IPS-11a (cell line): ENCODE measurements at regions not wholly inside any gene's neighbourhood (a gene's known extent, or its start where the extent isn't known, plus 50 kb on each side); places are given as distances from the start of the nearest gene placed in this dataset.
"Not testable (repeated sequence)": the region's sequence is repeated elsewhere in the genome, so short reads cannot be mapped to it uniquely, and the experiment has no call there.

Source experiments
- H3K4me3 ChIP-seq: one replicate; pipeline ENCODE4 v1.5.1; 2013; ENCODE audit warnings: low read depth, low read length, control low read depth

DNA sequence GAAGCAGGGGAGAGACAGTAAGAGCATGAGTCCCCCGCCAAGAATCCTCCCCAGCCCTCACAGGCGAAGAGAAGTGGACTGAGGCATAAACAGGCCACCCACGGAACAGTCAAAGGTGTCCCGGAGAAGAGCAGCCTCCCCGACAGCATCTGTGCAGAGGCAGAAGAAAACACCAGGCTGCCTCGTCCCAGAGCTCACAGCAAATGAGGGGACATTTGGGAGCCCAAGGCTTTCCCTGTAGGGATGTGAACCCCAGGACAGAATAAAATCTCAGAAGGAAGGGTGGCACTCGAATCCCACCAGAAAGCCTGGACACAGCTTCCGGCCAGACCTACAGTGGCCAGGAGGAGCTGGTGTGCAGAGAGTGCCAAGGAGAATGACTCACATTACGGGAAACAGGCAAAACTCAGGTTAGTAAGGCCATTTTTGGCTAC lies 90.4 kb downstream of the DLL1 start:
- no peak overlapping the region for H3K4me3 ChIP-seq

DNA sequence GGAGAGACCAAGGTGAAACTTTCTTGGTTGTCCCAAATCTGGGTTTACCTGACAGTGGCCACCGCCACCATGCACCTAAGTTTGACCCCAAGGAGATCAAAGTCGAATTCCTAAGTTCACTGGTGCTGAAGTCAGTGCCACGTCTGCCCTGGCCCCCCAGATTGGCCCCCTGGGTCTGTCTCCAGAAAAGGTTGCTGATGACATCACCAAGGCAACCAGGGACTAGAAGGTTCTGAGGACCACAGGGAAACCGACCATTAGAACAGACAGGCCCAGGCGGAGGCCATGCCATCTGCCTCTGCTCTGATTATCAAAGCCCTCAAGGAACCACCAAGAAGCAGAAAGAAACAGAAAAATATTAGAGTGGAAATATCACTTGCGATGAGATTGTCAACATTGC lies 91.2 kb downstream of the DLL1 start:
- no peak overlapping the region for H3K4me3 ChIP-seq

DNA sequence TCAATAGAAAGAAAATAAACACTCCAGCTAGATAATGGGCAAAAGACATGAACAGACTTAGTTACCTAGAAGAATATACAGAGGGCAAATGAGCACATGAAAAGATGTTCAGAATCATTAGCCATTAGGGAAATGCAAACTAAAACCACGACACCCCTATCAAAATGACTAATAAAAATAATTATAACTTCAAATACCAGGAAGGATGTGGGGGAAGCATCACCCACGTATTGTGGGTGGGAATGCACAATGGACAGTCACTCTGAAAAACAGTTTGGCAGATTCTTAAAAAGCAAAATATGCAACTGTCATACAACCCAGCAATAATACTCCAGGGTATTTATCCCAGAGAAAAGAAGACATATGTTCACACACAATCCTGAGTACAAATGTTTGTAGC lies 92.6 kb downstream of the DLL1 start:
- H3K4me3 ChIP-seq: no peak overlapping the region

DNA sequence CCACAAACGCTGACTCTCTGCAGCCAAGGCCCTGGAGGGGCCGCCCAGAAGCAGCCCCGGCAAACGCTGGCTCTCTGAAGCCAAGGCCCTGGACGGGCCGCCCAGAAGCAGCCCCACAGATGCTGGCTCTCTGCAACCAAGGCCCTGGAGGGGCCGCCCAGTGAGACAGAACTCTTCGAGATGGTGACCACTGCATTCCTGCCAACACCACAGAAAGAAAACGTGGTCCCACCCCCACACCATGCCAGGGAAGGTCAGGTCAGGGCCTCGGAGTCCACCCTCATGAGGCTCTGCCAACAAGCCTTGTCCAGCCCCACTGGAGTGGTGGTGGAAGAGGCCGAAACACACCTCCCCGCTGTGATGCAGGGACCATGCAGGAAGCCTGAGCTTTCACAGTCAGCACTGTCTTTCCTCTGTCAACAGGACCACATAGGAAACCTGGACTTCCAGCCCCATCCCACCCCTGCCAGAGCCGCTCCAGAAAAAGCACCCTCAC lies 97.5 kb downstream of the DLL1 start:
- no peak overlapping the region for H3K4me3 ChIP-seq

DNA sequence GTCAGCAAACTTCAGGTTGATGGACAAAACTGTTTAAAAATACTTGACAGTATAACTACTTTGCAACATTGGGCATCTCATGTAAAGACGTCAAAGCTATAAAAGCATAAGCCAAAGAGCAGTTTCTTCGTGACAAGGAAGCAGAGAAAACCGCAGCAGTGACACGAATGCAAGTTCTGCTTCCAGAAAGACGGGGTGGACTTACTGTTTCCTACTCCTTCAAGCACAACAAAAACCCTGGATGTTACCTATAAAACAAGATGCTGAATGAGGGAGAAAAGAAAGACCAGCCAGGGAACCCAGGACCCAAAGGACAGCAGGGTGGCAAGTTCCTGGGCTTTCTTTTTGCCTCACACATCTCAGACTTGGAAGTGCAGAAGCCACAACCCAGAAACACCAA lies 98.0 kb downstream of the DLL1 start:
- no peak overlapping the region for H3K4me3 ChIP-seq

DNA sequence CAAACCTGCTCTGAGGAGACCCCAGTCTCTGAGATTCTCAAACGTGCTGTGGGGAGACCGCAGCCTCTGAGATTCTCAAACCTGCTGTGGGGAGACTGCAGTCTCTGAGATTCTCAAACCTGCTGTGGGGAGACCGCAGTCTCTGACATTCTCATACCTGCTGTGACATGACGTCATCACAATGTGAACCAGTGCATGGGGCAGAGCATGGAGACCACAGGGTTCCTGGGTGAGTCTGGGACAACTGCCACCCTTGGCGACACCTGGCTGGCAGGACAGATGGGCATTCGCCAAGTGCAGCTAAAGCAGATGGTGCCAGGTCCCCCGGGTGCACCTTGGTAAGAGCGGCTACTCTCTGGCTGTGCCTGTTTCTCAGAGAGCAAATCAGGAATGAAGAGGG lies 98.8 kb downstream of the DLL1 start:
- not testable (repeated sequence) for H3K4me3 ChIP-seq

DNA sequence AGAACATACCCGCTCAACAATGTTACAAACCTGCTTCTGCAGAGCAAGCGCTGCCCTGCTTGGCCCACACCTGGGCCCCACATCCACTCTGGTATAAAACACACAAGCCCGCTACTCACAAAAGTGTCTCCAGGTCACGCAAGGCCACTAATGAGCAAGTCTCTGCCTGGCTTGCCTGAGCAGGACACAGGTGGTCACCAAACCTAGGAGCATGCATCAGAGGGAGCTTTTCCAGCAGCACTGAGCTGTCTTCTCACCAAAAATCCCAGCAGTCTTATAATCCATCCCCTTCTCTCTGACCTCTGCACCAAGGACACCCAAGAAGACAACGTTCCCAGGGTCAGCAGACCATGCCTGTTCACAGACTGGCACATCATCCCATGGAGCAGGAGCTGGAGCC lies 100.8 kb downstream of the DLL1 start:
- H3K4me3 ChIP-seq: no peak overlapping the region

DNA sequence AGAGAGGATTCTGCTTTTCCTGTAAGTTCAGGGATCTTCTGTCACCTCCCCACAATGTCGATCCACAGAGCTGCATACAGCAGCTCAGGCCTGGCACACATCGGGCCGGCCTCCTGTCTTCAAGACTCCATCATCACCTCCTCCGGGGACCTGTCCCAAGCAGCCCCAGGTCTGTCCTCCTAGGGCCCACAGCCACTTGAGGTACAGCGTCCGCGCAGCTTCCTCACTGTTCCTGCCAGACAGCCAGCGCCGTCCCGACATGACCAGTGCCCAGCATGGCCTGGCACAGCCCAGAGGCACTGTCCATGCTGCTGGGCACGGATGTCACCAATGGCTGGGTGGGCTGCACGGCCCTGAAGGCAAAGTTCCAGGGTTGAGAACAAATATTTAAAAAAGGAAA lies 101.6 kb downstream of the DLL1 start:
- no peak overlapping the region for H3K4me3 ChIP-seq

DNA sequence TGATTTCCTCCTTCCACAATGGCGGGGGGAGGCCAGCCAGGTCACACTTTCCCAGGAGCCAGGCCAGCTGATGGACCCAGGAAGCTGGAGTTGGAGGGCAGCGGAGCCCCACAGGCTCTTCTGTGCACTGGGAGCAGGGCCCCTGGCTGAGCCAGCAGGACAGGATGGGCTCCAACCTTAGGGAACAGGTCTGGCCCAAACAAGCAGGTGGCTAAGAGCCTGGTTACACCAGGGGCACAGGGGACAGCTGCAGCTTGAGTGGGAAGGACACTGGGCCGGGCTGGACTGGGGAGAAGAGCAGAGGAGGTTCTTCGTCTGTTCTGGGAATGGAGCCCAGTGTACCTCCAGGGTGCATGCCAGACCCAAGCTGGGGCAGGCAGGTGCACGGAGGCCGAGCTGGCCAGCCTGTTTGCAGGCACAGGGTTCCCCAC lies 102.3 kb downstream of the DLL1 start:
- no peak overlapping the region for H3K4me3 ChIP-seq

DNA sequence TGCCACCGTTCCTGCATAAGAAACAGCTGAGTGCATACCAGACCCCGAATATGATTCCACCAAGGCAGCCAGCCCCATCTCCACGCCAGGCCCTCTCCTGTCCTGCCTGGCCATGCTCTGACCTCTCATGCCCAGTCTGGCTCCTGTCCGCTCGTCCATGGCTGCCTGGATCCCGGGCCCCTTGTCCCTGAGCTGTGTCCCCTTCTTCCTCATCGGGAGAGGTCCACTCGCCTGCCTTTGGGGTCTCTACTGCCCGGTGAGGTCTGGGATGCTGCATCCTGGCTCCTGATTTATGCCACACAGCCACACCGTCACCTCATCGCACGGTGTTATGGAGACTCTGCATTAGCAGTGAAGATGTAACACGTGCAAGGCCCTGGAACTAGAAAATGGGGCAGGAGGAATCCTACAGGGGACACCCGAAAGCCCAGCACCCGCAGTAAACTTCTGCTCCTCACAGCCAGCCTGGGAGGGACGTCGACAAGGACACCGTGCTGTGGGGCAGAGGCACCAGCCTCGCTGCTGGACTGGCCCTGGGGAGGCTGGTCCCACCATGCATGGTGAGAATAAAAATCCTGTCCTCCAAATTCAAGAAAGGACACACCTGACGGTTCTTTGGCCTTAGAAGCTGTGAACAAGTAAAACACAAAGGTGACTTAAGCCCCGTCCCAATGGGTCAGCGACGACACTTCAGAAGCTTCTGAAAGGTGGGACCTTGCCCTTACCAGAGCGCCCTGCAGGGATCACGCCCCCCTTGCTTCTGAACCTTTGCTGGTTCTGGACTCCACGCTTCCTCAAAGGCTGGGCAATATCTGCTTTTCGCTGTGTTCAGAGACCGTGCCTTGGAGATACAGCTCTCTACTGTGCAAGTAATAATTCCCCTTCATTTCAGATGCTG lies 103.0 kb downstream of the DLL1 start:
- H3K4me3 ChIP-seq: no peak overlapping the region

DNA sequence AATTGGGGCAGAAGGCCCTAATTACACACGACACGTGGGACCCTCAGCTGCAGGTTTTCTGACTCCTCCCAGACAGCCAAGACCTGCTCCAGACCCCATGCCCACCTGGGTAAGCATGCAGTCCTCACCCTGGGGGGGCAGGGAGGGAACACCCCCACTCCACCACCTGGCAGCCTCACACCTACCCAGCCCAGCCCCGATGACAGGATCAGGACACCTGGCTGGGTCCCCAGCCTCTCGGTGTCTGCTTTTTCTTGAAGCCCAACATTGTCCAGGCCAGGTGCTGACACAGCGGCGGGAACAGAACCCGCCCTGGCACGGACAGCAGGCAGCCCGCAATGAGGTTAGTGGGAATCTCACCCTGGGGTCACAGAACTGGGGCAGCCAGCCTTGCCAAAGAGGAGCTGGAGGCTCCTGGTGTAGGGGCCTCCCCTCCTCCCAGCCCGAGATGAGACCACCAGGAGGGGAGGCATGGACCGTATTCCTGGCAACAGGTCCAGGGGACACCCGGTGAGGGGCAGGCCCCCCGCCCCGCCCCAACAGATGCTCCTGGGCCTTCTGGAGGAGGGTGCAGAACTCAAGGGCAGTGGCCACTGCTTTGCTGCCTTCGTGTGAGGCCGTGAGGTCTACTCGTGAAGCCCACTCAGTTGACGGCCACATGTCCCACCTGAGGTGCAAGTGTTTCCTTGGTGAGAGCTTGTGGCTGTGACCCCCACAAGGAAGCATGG lies 103.8 kb downstream of the DLL1 start:
- no peak overlapping the region for H3K4me3 ChIP-seq

DNA sequence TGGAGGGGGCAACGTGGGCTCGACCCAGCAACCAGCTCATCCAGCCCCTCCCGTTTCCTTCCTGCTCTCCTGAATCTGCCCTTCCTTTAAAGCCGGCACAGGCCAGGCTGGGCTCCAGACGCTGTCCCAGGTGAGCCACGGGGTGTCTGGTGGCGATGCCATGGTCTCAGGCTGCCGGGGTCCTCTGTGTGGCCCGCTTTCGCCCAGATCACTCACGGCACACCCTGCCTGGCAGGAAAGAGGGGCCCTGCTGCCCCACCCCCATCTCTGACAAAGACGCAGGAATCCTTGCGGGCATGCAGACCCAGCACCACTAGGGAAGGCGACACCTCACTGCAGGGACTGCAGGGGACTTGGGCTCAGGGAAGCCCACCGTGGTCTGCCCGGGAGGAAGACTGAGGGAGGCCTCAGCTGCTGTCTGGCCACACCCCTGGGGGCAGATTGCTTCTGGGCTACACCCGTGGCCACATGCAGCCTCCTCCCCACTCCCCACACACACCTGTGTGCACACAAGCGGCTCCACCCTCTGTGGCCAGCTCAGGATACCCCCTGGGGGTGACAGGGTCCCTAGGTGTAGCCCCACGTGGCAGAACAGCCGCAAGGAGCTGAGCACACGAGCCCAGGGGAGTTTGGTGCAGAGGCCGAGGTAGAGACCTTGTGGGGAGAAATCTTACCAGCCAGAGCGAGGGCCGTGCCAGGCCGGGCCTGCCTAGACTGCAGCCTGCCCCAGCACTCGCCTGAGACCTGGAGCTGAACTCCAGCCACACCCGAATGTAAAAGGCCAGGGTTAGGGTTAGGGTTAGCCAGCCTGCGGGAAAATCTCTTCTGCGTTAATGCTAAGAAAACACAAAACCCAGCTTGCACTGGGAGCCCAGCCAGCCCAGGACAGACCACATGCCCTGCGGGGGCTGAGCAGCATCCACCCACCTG lies 104.6 kb downstream of the DLL1 start:
- H3K4me3 ChIP-seq: no peak overlapping the region

DNA sequence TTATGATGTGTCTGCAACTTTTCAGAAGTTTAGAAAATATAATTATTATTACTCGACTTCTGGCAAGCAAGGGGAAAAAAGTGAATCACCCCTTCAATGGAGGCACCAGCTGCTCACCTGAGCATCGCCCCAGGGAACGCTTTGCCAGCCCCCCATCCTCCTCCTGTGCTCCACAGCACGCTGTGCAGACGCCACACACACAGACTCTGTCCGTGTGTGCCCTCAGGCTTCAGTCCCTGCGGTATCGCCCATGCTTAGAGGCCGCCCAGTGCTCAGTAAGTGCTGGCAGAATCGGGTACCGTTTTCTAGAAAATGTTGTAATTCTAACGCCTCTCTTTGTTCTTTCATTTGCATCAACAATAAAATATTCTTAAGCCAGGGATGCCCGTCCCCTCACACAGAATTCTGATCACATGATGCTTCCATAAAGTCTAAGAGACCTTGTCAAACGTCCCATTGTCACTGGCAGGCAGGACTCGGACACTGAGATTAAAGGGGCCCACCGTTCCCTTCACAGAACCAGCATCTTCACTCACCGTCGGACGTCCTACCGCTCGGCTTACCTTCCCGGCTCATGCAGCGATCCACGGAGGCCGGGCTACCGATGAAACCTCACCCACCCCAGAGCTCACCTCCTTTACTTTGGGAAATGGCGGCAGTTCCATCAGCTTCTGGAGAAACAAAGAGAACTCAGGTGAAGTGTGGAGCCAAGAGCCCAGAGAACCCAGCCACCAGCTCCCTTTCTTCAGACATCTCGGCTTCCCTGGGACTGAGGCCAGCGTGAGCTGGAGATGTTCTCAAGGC lies 105.5 kb downstream of the DLL1 start:
- H3K4me3 ChIP-seq: no peak overlapping the region

DNA sequence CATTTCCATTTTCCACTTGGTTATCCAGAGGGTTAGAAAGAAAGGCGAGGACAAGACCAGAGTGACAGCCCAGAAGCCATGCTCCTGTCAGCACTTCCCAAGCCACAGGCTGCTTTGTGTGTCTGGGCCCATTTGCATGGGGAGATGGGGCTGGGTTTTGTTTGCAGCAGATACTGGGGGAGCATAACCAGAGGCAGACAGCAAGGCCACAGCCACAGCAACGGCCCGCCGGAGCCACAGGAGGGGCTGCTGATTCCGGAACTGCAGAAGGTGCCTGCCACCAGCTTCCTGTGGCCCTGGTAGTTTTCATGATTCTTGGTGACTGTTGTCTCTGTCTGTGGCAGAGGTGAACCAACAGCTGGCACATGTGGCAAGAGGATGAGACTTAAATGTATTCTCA lies 106.6 kb downstream of the DLL1 start:
- H3K4me3 ChIP-seq: no peak overlapping the region

DNA sequence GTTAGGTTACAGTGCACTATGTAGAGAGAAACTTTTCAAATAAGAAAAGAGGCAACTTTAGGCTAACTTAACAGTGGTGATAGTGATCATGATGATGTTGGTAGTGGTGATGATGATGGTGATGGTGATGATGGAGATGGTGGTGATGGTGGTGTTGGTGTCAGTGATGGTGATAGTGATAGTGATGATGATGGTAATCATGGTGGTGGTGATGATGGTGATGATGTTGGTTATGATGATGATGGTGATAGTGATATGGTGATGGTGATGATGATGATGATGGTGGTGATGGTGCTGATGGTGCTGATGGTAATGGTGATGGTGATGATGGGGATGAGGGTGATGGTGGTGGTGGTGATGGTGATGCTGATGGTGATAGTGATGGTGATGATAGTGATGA lies 107.4 kb downstream of the DLL1 start:
- H3K4me3 ChIP-seq: no peak overlapping the region

DNA sequence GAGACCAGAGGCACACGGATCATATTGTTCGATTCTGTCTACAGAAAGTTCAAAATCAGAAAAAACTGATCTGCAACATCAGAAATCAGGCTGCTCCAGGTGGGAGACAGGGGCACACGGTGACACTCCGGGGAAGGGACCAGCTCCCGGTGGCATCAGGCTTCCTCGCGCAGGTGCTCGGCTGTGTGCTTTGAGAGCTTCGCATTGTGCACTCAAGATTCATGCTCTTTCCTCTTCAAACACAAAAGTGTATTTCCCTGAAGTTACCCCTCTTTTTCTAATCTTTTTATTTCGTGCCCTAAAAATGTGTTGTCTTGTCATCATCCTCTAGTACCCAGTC lies 108.1 kb downstream of the DLL1 start:
- no peak overlapping the region for H3K4me3 ChIP-seq

DNA sequence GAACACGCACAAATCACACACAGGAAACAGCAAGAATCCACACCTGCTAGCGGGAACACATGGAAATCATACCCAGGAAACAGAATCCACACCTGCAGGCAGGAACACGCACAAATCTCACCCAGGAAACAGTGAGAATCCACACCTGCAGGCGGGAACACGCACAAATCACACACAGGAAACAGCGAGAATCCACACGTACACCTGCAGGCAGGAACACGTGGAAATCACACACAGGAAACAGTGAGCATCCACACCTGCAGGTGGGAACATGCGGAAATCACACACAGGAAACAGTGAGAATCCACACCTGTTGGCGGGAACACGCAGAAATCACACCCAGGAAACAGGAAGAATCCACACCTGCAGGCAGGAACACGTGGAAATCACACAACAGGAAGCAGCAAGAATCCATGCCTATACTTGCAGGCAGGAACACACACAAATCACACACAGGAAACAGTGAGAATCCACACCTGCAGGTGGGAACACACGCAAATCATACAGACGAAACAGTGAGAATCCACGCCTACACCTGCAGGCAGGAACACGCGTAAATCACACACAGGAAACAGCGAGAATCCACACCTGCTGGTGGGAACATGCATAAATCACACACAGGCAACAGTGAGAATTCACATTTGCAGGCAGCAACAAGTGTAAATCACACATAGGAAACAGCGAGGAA lies 108.6 kb downstream of the DLL1 start:
- no peak overlapping the region for H3K4me3 ChIP-seq

DNA sequence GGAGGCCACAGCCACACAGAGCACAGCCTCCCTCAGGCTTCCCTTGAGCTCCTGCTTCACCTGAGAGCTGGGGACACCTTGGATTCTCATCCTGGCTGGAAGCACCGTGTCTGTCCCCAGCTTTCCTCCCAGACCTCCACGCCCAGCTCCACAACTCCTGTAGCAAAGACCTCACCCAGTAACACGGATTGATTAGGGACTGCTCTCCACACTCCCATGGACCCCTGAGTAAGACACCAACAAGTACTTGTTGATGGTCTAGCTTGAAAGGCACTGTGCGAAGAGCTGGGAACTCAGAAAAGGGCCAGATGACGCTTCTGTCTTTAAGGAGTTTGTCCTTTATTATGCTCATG lies 109.6 kb downstream of the DLL1 start:
- H3K4me3 ChIP-seq: no peak overlapping the region

DNA sequence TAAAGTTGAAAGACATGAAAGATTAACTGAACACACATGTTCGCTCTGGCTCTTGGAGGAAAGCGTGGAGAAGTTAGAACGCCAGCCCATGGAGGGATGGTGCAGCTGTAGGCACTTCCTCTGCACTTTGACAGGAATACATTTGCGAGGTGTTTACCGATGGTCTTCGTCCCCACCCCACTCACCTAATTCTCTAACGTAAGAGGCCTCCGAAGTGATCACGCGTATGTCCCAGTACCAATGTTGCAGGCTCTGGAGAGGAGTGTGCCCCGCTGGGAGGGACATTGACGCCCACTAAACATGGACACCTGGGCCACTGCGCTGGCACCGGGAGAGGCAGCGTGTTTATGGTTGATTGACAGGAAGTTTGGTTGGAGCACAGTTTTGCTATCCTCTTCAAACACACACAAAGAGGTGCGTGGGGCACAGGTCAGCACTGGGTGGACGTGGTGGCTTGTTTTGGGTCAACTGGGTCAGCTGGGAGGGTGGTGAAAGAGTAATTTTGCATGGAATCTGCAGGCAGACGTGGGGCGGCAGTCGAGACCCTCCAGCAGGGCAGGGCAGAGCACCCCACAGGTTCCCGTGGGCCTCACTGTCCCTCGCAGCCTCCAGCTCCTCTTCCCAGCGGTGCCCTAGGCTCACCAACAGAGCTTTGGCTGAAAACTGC lies 110.1 kb downstream of the DLL1 start:
- H3K4me3 ChIP-seq: no peak overlapping the region
